Activated CD4-positive, alpha-beta T cell treated with anti-CD3 and anti-CD28 coated beads, Interleukin-2, amount 10 ng/mL, durations not matched to agents 24 days and 14 days (primary cell): ENCODE measurements at regions not wholly inside any gene's neighbourhood (a gene's known extent, or its start where the extent isn't known, plus 50 kb on each side); places are given as distances from the start of the nearest gene placed in this dataset.
"Not testable (repeated sequence)": the region's sequence is repeated elsewhere in the genome, so short reads cannot be mapped to it uniquely, and the experiment has no call there.

Source experiments
- DNase-seq: peaks from one replicate; pipeline ENCODE4 v3.0.0; 2022
- H3K27ac Mint-ChIP-seq: one replicate; pipeline ENCODE4 v1.8.0; 2022; ENCODE audit warnings: mild to moderate bottlenecking, mixed read lengths
- H3K27me3 Mint-ChIP-seq: one replicate; pipeline ENCODE4 v1.8.0; 2022; ENCODE audit warnings: mixed read lengths
- H3K36me3 Mint-ChIP-seq: one replicate; pipeline ENCODE4 v1.8.0; 2022; ENCODE audit warnings: low read depth, mild to moderate bottlenecking, mixed read lengths
- H3K4me1 Mint-ChIP-seq: one replicate; pipeline ENCODE4 v1.8.0; 2021; ENCODE audit warnings: mixed read lengths
- H3K4me3 Mint-ChIP-seq: one replicate; pipeline ENCODE4 v1.8.0; 2022; ENCODE audit warnings: mild to moderate bottlenecking, moderate library complexity, mixed read lengths
- H3K9me3 Mint-ChIP-seq: one replicate; pipeline ENCODE4 v1.8.0; 2021; ENCODE audit warnings: mixed read lengths
- intact Hi-C: fragments of 100-400 bp; cut with micrococcal nuclease; formaldehyde crosslinking; loops from one replicate; pipeline ENCODE4 v1.15.1; 2023

DNA sequence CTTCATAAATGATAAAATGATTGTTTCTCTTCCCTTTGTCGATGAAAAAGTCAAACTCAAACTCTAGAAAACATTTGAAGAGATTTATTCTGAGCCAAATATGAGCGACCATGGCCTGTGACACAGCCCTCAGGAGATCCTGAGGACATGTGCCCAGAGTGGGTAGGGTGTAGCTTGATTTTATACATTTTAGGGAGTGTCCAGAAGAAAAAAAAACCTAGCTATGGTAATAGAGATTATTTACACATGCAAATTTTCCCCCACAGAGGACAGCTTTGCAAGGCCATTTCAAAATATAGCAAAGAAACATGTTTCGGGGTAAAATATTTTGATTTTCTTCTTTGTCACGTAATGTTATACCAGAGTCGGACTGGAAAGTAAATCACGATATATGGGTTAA, 92.4 kb upstream of the TRIB2 start:
- no peak for DNase-seq
- Mint-ChIP-seq H3K4me3 (no peak overlapping the region), H3K27me3 (peaks cover 7% of the 10 kb centered on the region), H3K36me3 (no peaks in the 10 kb centered on the region), H3K9me3 (peaks cover 3% of the 10 kb centered on the region), H3K27ac (no peak overlapping the region), H3K4me1 (peaks cover 16% of the 10 kb centered on the region)
- intact Hi-C loops, result no loop called here

DNA sequence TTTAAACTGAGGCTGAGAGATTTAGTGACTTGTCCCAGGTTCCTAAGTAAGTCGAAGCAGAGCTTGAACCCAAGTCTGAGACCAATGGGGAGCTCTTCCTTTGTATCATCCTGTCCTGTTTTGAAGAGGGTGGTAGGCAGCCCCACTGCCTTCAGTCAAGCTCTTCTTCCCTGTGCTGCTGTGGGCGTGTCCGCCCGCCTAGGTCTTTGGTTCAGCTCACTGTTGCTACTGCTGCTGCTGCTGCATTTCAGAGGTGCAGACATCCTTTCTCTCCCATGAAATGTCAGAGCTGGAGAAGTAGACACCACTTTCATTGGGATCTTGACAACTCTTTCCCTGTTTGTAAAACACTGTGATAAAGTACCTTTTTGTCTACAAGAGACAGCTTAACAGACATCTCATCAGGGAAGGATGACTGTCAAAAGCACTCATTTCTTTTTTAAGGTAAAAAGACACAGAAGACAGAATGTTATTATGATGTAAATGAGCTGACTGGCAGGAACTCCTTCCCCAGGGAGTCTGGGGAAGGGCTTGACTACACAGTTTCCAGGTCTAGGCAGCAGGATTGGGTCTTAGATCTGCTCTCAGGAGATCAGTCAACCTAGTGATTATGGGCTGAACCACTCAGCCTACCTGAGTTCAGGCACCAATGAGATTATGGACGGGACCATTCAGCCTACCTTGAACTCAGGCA, 91.7 kb upstream of the TRIB2 start:
- intact Hi-C loops, result no loop called here
- Mint-ChIP-seq H3K9me3 (no peaks in the 10 kb centered on the region), H3K27ac (no peak overlapping the region), H3K4me1 (peaks cover 11% of the 10 kb centered on the region), H3K36me3 (no peaks in the 10 kb centered on the region), H3K4me3 (no peak overlapping the region), H3K27me3 (peaks cover 7% of the 10 kb centered on the region)
- DNase-seq, result no peak

DNA sequence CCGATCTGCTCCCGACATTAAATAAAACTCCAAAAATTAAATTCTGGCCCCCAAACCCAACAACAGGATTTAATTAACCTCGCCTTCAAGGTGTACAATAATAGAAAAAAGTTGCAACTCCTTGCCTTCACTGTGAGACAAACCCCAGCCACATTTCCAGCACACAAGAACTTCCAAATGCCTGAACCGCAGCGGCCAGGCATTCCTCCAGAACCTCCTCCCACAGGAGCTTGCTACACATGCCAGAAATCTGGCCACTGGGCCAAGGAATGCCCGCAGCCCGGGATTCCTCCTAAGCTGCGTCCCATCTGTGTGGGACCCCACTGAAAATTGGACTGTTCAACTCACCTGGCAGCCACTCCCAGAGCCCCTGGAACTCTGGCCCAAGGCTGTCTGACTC, 88.2 kb upstream of the TRIB2 start:
- intact Hi-C loops, H3K27me3 Mint-ChIP-seq, DNase-seq, H3K9me3 Mint-ChIP-seq, H3K4me3 Mint-ChIP-seq, H3K36me3 Mint-ChIP-seq, H3K4me1 Mint-ChIP-seq, H3K27ac Mint-ChIP-seq: not testable (repeated sequence)

DNA sequence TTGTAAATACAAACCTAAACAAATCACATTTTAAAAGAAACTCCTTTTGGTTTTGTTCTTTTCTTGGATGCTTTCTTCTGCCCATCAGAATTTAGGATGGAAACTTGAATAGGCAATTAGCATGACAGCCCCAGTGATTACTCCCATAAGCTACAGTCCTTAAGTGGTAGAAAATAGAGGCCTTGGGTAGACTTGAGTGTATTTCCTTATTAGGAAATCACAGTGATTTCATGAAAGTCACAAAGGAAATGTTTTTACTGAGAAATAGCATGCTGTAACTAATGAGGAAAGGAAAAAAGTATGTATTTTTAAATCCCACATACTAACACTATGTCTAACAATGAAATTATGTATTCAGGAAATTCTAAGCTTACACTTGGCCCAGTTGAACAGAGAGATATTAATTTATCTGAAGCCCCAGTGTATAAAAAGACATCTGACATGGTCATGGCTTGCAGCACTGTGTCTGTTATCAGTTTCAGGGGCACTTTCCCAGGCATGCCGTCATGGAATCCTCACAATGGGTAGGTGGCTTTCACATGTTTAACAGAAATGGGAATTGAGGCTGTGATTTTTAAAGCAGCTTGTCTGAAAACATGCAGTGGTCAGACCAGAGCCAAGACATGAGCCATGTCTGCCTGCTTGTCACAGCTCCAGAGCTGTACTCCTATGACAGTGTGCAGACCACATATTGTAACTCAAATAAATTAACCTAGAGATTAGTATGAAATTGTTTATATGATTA, 79.7 kb upstream of the TRIB2 start:
- intact Hi-C loops, result no loop called here
- Mint-ChIP-seq H3K9me3 (peaks cover 10% of the 10 kb centered on the region), H3K27me3 (peaks cover 3% of the 10 kb centered on the region), H3K4me1 (peaks cover 20% of the 10 kb centered on the region), H3K36me3 (peaks cover 4% of the 10 kb centered on the region), H3K4me3 (no peak overlapping the region), H3K27ac (no peak overlapping the region)
- no peak for DNase-seq

DNA sequence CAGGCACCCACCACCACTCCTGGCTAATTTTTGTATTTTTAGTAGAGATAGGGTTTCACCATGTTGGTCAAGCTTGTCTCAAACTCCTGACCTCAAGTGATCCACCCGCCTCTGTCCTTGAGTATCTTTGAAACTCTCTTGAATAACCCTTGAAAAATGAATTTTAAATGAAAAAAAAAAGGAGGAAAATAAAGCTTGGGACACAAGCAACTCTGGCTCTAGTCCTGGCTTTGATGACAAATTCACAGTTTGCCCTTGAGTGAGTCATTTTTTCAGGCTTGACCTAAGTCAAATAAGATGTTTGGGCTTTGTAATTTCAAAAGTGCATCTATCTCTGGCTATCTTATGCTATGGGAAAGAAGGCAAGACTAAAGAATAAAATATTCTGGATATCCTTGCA, 79.0 kb upstream of the TRIB2 start:
- Mint-ChIP-seq H3K9me3 (peaks cover 8% of the 10 kb centered on the region), H3K36me3 (peaks cover 4% of the 10 kb centered on the region)

DNA sequence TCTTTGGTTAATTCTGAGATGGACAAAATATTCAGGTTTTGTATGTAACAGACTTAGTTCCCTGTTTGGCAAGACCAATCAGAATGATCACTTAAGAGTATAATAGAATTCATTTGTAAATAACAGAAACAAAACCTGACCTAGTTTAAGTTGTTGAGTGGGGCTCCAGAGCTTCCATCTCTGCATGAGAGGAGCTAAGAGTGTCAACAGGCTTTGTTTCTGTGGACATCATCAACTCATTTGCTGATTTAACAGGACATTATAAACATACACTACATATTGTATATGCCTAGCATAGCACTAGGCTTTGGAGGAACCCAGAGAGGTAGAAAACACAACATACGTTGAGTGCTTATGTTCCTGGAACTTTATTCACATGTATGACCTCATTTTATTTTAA, 75.3 kb upstream of the TRIB2 start:
- H3K4me1 Mint-ChIP-seq, result peaks cover 9% of the 10 kb centered on the region
- H3K9me3 Mint-ChIP-seq, result peaks cover 19% of the 10 kb centered on the region
- H3K27ac Mint-ChIP-seq, result no peak overlapping the region
- no peak overlapping the region for H3K4me3 Mint-ChIP-seq
- H3K36me3 Mint-ChIP-seq, result peaks cover 4% of the 10 kb centered on the region
- no peak for DNase-seq
- intact Hi-C loops, result no loop called here
- peaks cover 3% of the 10 kb centered on the region for H3K27me3 Mint-ChIP-seq

More for the DNA sequence above, 79.0 kb upstream of the TRIB2 start:
- Mint-ChIP-seq H3K27ac (no peak overlapping the region), H3K4me1 (peaks cover 20% of the 10 kb centered on the region), H3K27me3 (peaks cover 3% of the 10 kb centered on the region), H3K4me3 (no peak overlapping the region)
- intact Hi-C loops, result no loop called here
- no peak for DNase-seq

DNA sequence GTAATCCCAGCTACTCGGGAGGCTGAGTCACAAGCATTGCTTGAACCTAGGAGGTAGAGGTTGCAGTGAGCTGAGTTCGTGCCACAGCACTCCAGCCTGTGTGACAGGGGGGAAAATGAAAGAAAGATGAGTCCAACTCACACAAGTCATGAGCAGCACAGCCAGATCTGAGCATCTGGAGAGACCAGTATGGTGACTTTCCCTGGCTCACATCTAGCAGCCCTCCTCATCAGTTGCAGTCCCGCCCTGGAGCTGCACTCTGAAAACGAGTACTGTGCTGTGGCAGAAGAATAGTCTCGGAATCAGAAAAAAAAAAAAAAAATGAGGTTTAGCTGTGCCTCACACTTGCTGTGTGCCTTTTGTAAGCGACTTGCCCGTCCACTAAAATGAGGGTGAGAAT, 74.4 kb upstream of the TRIB2 start:
- no peak overlapping the region for H3K27ac Mint-ChIP-seq
- no peak for DNase-seq
- H3K36me3 Mint-ChIP-seq, result peaks cover 4% of the 10 kb centered on the region
- H3K4me3 Mint-ChIP-seq, result no peak overlapping the region
- intact Hi-C loops, result no loop called here
- H3K9me3 Mint-ChIP-seq, result peaks cover 23% of the 10 kb centered on the region
- peaks cover 3% of the 10 kb centered on the region for H3K27me3 Mint-ChIP-seq
- H3K4me1 Mint-ChIP-seq, result peaks cover 2% of the 10 kb centered on the region

DNA sequence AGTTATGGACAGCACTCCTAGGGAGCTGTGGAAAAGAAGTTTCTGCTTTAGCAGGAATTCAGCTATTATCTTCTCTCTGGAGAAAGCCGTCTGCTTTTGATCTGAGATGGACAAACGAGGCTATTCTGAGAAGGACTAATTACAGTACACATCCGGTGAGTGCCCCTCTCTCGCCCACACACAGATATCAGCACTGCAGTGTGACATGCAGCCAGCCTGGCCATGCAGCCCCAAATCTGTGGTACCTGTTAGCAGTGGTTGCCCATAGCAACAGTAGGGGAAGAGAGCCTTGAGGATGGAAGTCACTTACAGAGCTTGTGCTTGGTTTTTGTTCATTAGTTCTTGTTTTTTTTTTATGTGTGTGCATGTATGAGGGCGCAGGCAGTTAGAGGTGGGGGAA, 73.9 kb upstream of the TRIB2 start:
- no peak overlapping the region for H3K4me3 Mint-ChIP-seq
- H3K27me3 Mint-ChIP-seq, result peaks cover 3% of the 10 kb centered on the region
- H3K27ac Mint-ChIP-seq, result no peak overlapping the region
- intact Hi-C loops, result no loop called here
- H3K9me3 Mint-ChIP-seq, result peaks cover 25% of the 10 kb centered on the region
- no peak for DNase-seq
- peaks cover 4% of the 10 kb centered on the region for H3K36me3 Mint-ChIP-seq
- peaks cover 2% of the 10 kb centered on the region for H3K4me1 Mint-ChIP-seq

DNA sequence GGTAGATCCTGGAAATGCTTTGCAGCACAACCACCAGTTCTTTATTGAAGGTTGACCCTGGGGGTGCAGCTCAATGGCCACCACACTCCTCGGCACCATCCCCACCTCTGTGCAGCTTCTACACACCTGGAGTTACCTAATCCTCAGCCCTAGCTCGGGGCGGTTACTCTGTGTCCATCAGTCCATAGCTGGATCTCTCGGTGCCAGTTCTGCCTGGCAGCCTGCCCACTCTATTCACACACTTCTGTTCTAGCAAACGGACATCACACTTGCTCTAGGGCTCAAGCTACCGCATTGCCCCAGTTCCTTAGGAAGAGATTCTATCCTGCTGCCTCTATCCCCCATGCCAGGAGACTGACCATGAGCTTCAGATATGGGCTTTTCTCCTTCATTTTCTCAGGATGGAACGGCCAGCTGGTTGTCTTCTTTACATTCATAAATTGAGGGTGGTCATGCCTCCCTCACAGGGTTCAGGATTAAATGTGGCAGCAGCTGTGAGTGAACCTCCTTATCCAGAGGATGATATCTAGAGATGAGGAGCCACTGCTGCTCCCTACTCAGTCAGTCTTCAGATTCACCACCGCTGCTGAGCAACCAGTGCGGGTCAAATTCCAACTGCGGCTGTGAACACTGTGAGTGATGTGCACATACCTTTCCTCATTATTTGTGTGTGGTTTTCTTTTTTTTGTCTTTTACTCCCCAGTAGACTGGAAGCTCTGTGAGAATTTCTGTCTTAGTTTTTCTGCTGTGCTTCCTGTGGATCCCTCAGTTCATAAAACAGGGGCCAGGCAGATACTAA, 66.9 kb upstream of the TRIB2 start:
- Mint-ChIP-seq H3K4me1 (no peaks in the 10 kb centered on the region), H3K9me3 (peaks cover 12% of the 10 kb centered on the region), H3K27ac (no peak overlapping the region), H3K36me3 (no peaks in the 10 kb centered on the region), H3K4me3 (no peak overlapping the region), H3K27me3 (peaks cover 9% of the 10 kb centered on the region)
- no peak for DNase-seq
- intact Hi-C loops, result no loop called here

DNA sequence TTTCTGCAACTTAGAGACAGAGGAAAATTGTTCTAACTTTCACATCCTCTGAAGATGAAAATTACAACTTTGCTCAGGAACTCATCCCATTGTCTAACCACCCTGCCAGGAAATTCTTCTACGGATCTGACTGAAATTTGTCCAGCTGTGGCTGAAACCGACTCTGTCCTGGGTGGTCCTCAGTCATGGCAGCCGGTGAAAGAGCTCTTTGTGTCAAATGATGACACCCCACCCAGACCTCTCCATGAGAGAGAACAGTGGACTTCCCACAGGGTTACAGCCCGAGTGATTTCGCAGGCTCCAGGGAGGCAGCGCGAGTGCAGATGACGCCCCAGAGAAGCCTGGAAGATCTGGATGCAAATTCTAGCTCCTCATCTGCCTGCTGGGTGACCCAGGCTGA, 65.1 kb upstream of the TRIB2 start:
- H3K9me3 Mint-ChIP-seq, result peaks cover 10% of the 10 kb centered on the region
- no peaks in the 10 kb centered on the region for H3K36me3 Mint-ChIP-seq
- no peaks in the 10 kb centered on the region for H3K4me1 Mint-ChIP-seq
- H3K27ac Mint-ChIP-seq, result no peak overlapping the region
- no peak overlapping the region for H3K4me3 Mint-ChIP-seq
- H3K27me3 Mint-ChIP-seq, result peaks cover 9% of the 10 kb centered on the region
- DNase-seq, result no peak
- intact Hi-C loops, result no loop called here

DNA sequence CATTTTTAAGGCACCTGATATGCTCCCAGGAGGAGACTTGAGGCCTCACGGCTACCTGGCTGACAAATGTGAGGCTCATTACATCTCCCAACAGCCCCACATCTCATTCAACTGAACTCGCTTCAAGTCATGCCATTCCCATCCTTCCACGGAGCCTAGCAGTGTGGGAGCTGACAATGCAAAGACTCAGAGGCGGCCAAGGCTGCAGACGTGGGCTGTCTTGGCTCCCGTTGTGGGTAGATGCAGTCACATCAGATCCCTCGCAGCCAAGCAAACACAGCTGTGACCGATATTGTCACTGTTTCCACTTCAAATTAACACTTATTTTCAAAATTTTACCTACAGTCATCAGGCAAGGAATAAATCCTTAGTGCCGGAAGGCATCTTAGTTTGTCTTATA, 64.0 kb upstream of the TRIB2 start:
- Mint-ChIP-seq H3K4me3 (no peak overlapping the region), H3K27me3 (peaks cover 9% of the 10 kb centered on the region), H3K27ac (no peak overlapping the region), H3K4me1 (peaks cover 2% of the 10 kb centered on the region), H3K9me3 (peaks cover 5% of the 10 kb centered on the region), H3K36me3 (no peaks in the 10 kb centered on the region)
- DNase-seq, result no peak
- intact Hi-C loops, result no loop called here

DNA sequence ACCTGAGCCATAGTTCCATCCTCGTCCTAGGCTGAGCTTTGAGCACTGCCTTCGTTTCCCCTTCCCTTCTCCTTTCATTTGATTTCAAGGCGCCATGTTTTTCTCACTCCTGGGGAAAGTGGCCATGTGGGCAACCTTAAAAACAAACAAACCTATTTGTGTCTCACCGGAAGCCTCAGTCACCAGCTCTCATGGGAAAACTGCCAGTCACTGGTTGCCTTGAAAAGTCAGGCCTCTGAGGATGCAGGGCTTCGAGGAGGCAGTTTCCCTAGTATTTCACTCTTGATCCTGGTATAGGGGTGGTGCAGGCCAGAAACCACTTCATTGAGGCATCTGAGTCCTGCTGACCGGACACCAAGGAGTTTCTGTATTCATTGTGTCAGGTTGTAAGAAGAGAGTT, 59.2 kb upstream of the TRIB2 start:
- H3K27ac Mint-ChIP-seq, result no peak overlapping the region
- H3K36me3 Mint-ChIP-seq, result no peaks in the 10 kb centered on the region
- no peak for DNase-seq
- intact Hi-C loops, result no loop called here
- H3K27me3 Mint-ChIP-seq, result no peaks in the 10 kb centered on the region
- peaks cover 3% of the 10 kb centered on the region for H3K9me3 Mint-ChIP-seq
- peaks cover 11% of the 10 kb centered on the region for H3K4me1 Mint-ChIP-seq
- H3K4me3 Mint-ChIP-seq, result no peak overlapping the region

DNA sequence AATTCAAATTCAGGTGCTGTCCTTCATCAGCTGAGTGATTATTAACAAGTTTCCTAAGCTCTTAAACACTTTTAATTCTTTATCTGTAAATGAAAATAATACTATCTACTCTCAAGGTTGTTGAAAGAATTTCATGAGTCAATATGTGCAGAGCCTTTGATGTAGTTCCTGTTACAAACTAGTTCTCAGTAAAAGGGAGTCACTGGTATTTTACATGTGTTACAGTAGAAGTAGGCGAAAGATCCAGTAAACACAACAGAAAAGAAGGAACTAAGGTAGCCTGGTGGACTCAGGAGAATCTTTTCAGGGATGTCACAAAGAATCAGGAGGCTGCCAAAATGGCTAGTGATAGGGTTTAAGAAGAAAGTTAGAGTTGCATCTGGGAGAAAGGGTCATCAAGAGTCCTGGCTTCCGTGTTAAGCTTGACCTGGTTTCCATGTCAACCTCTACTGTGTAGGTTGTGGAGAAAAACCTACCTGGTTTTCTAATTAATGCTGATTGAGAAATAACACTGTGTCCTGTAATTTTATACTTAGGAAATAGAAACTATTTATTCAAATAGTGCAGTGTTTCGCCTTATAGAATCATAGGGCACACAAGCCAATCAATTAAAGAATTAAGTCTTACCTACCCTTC, 58.3 kb upstream of the TRIB2 start:
- H3K27ac Mint-ChIP-seq, result no peak overlapping the region
- no peak for DNase-seq
- H3K36me3 Mint-ChIP-seq, result no peaks in the 10 kb centered on the region
- H3K4me1 Mint-ChIP-seq, result peaks cover 11% of the 10 kb centered on the region
- no peak overlapping the region for H3K4me3 Mint-ChIP-seq
- no peaks in the 10 kb centered on the region for H3K27me3 Mint-ChIP-seq
- intact Hi-C loops, result no loop called here
- H3K9me3 Mint-ChIP-seq, result peaks cover 3% of the 10 kb centered on the region

DNA sequence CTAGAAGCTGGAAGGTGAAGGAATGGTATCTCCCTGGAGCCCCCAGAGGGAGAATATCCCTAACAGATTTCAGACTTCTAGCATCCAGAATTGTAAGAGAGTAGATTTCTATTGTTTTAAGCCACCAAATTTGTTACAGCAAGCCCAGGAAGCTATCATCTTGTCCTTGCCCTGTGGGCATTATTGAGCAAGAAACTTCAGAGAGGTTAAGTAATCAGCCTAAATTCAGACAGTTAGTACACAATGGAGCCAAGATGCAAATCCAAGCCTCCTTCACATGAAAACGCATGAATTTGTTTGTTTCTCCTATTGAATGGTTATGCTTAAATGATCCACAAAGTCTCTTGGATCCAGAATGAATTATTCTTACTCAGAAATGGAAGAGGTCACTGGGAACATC, 55.2 kb upstream of the TRIB2 start:
- intact Hi-C loops, result no loop called here
- H3K27me3 Mint-ChIP-seq, result peaks cover 6% of the 10 kb centered on the region
- H3K9me3 Mint-ChIP-seq, result peaks cover 12% of the 10 kb centered on the region
- DNase-seq, result no peak
- H3K27ac Mint-ChIP-seq, result no peak overlapping the region
- H3K4me3 Mint-ChIP-seq, result no peak overlapping the region
- peaks cover 11% of the 10 kb centered on the region for H3K4me1 Mint-ChIP-seq
- H3K36me3 Mint-ChIP-seq, result peaks cover 2% of the 10 kb centered on the region
